ENCODE measurements at regions not wholly inside any gene's neighbourhood (a gene's known extent, or its start where the extent isn't known, plus 50 kb on each side); places are given as distances from the start of the nearest gene placed in this dataset.
"Not testable (repeated sequence)": the region's sequence is repeated elsewhere in the genome, so short reads cannot be mapped to it uniquely, and the experiment has no call there.

GRCh38 chr2:16031058-16031847, 90.9 kb downstream of the MYCN start:
- no peak for TF ChIP-seq CTCF (IDR thresholded peaks at IDR 0.05; ENCODE audit: borderline replicate concordance, insufficient read depth, low read depth, low read length)
- no peak overlapping the region for H3K4me3 ChIP-seq (ENCODE audit: low read depth, low read length)

GRCh38 chr2:16030206-16031057, 90.1 kb downstream of the MYCN start:
- TF ChIP-seq CTCF (IDR thresholded peaks at IDR 0.05; ENCODE audit: borderline replicate concordance, insufficient read depth, low read depth, low read length) = no peak
- H3K4me3 ChIP-seq (ENCODE audit: low read depth, low read length) = no peak overlapping the region

GRCh38 chr2:16028644-16029043, 88.3 kb downstream of the MYCN start:
- H3K4me3 ChIP-seq (ENCODE audit: low read depth, low read length) = no peak overlapping the region
- no peak for TF ChIP-seq CTCF (IDR thresholded peaks at IDR 0.05; ENCODE audit: borderline replicate concordance, insufficient read depth, low read depth, low read length)

- no peak for TF ChIP-seq CTCF (IDR thresholded peaks at IDR 0.05; ENCODE audit: borderline replicate concordance, insufficient read depth, low read depth, low read length)
- H3K4me3 ChIP-seq (ENCODE audit: low read depth, low read length) = no peak overlapping the region
These were observed 86.6 kb downstream of the MYCN start for GRCh38 chr2:16026816-16027501.

GRCh38 chr2:16025876-16026640, 85.7 kb downstream of the MYCN start:
- no peak for TF ChIP-seq CTCF (IDR thresholded peaks at IDR 0.05; ENCODE audit: borderline replicate concordance, insufficient read depth, low read depth, low read length)
- no peak overlapping the region for H3K4me3 ChIP-seq (ENCODE audit: low read depth, low read length)

- TF ChIP-seq CTCF (IDR thresholded peaks at IDR 0.05; ENCODE audit: borderline replicate concordance, insufficient read depth, low read depth, low read length) = no peak
These were observed 85.0 kb downstream of the MYCN start for GRCh38 chr2:16025211-16025875.

GRCh38 chr2:16024628-16025027, 84.3 kb downstream of the MYCN start:
- H3K4me3 ChIP-seq (ENCODE audit: low read depth, low read length) = not testable (repeated sequence)

More at GRCh38 chr2:16025211-16025875, 85.0 kb downstream of the MYCN start:
- H3K4me3 ChIP-seq (ENCODE audit: low read depth, low read length) = no peak overlapping the region
